Ovary (tissue), 1 donor: ENCODE measurements at regions not wholly inside any gene's neighbourhood (a gene's known extent, or its start where the extent isn't known, plus 50 kb on each side); places are given as distances from the start of the nearest gene placed in this dataset. TPM values are rescaled to one million over a fixed set of nuclear protein-coding genes. Genes with fewer than 3 reads are reported as not detected.

ENCODE experiments used
- small RNA-seq: library from RNA; depleted of rRNA; stranded (forward); fragments of <200 nt; gene quantifications from one replicate; pipeline ENCODE3, GENCODE V24; 2016

Small RNAs in the stretch of these regions (small RNA-seq; reads per million reads assigned to genes)
- gene AL139135.1 (not detected), gene AL713866.2 (not detected)
